ENCODE measurements at regions not wholly inside any gene's neighbourhood (a gene's known extent, or its start where the extent isn't known, plus 50 kb on each side); places are given as distances from the start of the nearest gene placed in this dataset.
"Not testable (repeated sequence)": the region's sequence is repeated elsewhere in the genome, so short reads cannot be mapped to it uniquely, and the experiment has no call there.

DNA sequence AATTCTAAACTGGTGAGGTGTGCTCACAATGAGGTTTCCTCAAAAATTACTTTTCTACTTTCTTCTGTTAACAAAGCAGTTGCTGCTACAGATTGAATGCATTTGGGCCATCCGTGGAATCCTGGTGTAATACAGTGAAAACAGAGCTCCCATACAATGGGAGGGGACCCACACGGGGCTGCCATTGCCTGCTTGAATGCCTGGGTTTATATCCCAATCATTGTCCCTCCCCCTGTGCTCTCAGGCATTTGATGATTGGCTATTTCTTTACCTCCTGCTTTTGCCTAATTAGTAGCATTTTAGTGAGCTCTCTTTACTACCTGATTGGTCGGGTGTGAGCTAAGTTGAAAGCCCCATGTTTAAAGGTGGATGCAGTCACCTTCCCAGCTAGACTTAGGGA is 52.9 kb upstream of the CSF1 start:
- H3K4me3 Mint-ChIP-seq: not testable (repeated sequence)
- H3K27me3 Mint-ChIP-seq: peaks cover 24% of the 10 kb centered on the region

DNA sequence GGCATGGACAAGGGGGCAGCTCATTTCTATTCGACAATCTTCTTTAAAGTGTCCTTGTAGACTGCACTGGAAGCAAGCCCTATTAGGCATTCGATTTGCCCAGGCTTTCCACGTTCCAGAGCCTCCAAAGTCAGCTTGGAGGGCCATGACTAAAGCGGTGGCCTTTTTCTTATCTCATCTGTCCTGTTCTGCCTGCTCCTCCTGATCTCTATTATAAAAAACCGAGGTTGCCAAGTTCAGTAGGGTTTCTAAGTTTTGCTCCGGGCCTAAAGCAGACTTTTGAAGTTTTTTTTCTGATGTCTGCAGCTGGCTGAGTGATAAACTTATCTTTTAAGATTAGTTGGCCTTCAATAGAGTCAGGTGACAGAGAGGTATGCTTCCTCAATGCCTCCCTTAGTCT is 54.7 kb upstream of the CSF1 start:
- H3K27ac Mint-ChIP-seq; intact Hi-C loops (cut with micrococcal nuclease): not testable (repeated sequence)

More for the DNA sequence above, 52.9 kb upstream of the CSF1 start:
- H3K9me3 Mint-ChIP-seq; H3K27ac Mint-ChIP-seq; H3K4me1 Mint-ChIP-seq (ENCODE audit: low read depth); intact Hi-C loops (cut with micrococcal nuclease); H3K36me3 Mint-ChIP-seq (ENCODE audit: low read depth): not testable (repeated sequence)

DNA sequence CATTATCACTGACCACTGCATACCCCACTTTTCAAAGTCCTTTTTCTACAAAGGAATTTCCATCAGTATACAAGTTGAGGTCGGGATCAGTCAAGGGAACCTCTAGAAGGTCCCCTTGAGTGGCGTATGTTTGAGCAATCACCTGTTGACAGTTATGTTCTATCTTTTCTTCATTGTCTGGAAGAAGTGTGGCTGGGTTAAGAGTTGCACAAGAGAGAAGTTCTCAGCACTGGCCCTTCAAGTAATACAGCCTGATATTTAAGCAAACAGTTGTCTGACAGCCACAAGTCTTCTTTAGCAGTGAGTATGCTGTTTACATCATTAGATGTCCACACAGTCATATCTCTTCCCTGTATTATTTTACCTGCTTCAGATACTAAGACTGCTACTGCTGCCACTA is 56.7 kb upstream of the CSF1 start:
- H3K27ac Mint-ChIP-seq; H3K9me3 Mint-ChIP-seq; H3K36me3 Mint-ChIP-seq (ENCODE audit: low read depth); H3K4me1 Mint-ChIP-seq (ENCODE audit: low read depth); intact Hi-C loops (cut with micrococcal nuclease); H3K4me3 Mint-ChIP-seq: not testable (repeated sequence)
- peaks cover 15% of the 10 kb centered on the region for H3K27me3 Mint-ChIP-seq

More for the DNA sequence above, 54.7 kb upstream of the CSF1 start:
- H3K4me1 Mint-ChIP-seq (ENCODE audit: low read depth); H3K36me3 Mint-ChIP-seq (ENCODE audit: low read depth); H3K9me3 Mint-ChIP-seq; H3K4me3 Mint-ChIP-seq: not testable (repeated sequence)
- peaks cover 28% of the 10 kb centered on the region for H3K27me3 Mint-ChIP-seq

DNA sequence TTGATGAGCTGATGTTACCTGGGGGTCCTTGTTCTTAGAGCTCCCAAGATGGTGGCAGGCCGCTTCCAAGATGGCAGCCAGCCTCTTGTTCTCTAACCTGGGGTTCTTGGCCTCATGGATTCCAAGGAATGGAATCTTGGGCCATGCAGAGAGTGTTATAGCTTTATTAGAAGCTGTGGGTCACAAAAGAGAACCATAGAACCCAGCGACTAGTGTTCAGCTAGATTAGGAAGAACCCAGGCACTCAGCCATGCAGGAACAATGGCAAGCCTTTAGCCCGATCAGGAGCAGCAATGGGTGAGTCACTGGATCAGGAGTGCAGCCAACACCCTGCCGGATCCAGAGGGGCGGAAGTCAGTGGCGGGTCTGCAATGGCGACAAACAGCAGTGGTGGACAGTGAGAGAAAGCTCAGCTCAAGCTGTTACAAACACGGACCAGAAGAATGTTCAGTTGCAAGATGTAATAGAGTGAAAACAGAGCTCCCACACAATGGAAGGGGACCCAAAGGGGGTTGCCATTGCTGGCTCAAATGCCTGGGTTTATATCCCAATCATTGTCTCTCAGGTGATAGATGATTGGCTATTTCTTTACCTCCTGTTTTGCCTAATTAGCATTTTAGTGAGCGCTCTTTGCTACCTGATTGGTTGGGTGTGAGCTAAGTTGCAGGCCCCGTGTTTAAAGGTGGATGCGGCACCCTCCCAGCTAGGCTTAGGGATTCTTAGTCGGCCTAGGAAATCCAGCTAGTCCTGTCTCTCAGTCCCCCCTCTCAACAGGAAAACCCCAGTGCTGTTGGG is 58.2 kb upstream of the CSF1 start:
- H3K4me1 Mint-ChIP-seq (ENCODE audit: low read depth); H3K9me3 Mint-ChIP-seq; H3K27ac Mint-ChIP-seq; H3K27me3 Mint-ChIP-seq; H3K4me3 Mint-ChIP-seq; intact Hi-C loops (cut with micrococcal nuclease); H3K36me3 Mint-ChIP-seq (ENCODE audit: low read depth): not testable (repeated sequence)

DNA sequence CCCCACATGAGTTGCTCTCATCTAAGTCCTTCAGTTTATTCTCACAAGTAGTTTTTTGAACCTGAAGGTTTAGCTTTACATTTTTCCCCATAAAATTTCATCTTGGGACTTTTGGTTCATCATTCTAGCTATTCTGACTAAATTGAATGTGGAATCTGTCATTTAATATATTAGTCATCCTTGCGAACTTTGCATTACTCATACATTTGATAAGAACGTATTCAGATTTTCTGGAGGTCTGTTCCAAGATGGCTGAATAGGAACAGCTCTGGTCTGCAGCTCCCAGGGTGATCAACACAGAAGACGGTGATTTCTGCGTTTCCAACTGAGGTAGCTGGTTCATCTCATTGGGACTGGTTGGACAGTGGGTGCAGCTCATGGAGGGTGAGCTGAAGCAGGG is 59.8 kb upstream of the CSF1 start:
- intact Hi-C loops (cut with micrococcal nuclease): no loop called here
- Mint-ChIP-seq H3K4me3 (no peak overlapping the region), H3K9me3 (no peaks in the 10 kb centered on the region), H3K27me3 (peaks cover 12% of the 10 kb centered on the region), H3K4me1 (ENCODE audit: low read depth) (peaks cover 9% of the 10 kb centered on the region), H3K27ac (no peak overlapping the region), H3K36me3 (ENCODE audit: low read depth) (no peaks in the 10 kb centered on the region)

DNA sequence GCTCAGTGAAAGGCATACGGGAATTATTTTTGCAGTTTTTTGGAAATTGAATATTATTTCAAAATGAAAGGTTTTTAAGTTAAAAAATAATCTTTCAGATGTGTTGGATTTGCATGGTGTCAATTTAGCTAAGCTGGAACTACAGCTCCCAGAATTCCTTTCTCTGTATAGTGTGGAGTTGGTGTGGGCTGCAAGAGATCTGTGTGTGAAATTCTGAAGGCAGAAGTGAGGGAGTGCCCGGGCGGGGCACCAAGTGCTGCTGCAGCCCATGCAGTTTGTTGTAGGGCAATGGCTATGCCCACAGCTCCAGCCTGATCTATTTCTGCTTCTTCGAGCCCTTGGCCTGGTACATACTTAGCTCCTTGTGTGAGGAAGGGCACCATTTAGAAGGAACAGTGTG is 60.5 kb upstream of the CSF1 start:
- H3K27ac Mint-ChIP-seq: no peak overlapping the region
- intact Hi-C loops (cut with micrococcal nuclease): no loop called here

DNA sequence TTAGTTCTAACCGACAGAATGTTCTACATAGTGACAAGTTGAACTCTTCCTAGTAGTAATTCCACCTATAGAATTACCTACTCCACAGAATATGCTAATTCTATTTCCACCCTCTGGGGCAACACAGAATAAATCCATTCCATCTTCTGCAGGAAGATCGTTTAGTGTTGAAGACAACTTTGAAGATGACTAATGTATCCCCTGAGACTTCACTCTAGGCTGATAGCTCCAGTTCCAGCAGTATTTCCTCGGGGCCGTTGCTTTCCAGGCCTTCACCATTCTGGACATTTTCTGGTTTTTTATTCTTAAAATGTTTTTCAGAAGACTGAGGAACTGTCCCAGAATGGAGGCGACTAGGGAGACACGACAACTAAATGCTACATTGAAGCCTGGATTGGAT is 61.0 kb upstream of the CSF1 start:
- Mint-ChIP-seq H3K36me3 (ENCODE audit: low read depth) (no peaks in the 10 kb centered on the region), H3K27me3 (peaks cover 14% of the 10 kb centered on the region), H3K9me3 (no peaks in the 10 kb centered on the region), H3K4me3 (no peak overlapping the region), H3K27ac (no peak overlapping the region), H3K4me1 (ENCODE audit: low read depth) (peaks cover 9% of the 10 kb centered on the region)
- intact Hi-C loops (cut with micrococcal nuclease): no loop called here

More for the DNA sequence above, 60.5 kb upstream of the CSF1 start:
- Mint-ChIP-seq H3K9me3 (no peaks in the 10 kb centered on the region), H3K36me3 (ENCODE audit: low read depth) (no peaks in the 10 kb centered on the region), H3K27me3 (peaks cover 13% of the 10 kb centered on the region), H3K4me3 (no peak overlapping the region), H3K4me1 (ENCODE audit: low read depth) (peaks cover 9% of the 10 kb centered on the region)

DNA sequence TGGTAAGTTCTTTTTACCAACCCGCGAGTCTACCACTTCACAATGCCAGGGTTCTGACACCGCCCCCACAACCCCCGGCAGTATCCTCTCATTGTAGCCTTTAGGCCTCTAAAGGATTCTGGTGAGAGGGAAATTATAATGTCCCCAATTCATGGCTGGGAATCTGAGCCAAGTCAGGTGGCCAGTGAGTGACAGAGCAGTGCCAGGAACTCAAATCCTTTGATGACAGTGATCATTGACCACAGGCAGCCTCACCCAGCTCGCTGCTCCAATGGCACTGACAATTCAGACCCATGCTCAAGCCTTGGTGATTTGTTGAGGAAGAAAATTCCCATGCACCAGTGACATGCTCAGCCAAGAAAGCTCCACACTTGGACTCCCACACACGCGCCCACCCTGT is 63.4 kb upstream of the CSF1 start:
- H3K27ac Mint-ChIP-seq: no peak overlapping the region
- no peaks in the 10 kb centered on the region for H3K36me3 Mint-ChIP-seq (ENCODE audit: low read depth)
- peaks cover 9% of the 10 kb centered on the region for H3K4me1 Mint-ChIP-seq (ENCODE audit: low read depth)
- H3K27me3 Mint-ChIP-seq: peaks cover 18% of the 10 kb centered on the region
- intact Hi-C loops (cut with micrococcal nuclease): no loop called here
- H3K4me3 Mint-ChIP-seq: no peak overlapping the region
- H3K9me3 Mint-ChIP-seq: no peaks in the 10 kb centered on the region

DNA sequence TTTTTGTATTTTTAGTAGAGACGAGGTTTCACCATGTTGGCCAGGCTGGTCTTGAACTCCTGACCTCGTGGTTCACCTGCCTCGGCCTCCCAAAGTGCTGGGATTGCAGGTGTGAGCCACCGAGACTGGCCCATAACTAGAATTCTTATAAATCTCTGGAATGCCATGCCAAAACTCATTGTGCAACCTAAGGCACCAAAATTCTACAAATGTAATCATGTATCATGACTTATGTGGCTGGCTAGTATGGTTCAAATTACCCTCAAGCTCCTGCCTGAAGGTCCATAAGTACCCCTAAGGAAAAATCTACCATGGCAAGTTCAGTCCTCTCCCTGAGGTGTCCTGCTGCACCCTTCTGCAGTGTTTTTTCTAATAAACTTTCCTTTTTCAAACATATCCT is 63.8 kb upstream of the CSF1 start:
- Mint-ChIP-seq H3K4me1 (ENCODE audit: low read depth) (peaks cover 9% of the 10 kb centered on the region), H3K27me3 (peaks cover 17% of the 10 kb centered on the region), H3K4me3 (no peak overlapping the region), H3K36me3 (ENCODE audit: low read depth) (no peaks in the 10 kb centered on the region), H3K9me3 (no peaks in the 10 kb centered on the region), H3K27ac (no peak overlapping the region)
- intact Hi-C loops (cut with micrococcal nuclease): no loop called here

DNA sequence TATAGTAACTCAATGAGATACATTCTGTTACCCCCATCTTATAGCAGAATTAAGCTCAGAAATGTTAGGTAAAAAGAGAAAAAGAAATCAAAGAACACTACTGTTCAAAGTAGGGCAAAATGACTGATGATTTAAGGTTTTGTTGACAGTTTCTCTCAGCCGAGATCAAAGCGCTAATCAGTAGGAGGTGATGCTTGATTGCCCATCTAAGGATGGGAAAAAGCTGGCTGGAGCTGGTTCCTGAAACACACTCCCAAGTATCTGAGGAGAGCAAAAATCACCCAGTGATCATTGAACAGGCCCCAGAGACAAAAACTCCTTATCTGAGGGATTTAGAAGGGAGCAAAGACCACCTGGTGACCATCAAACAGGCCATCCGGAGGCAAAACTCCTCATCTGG is 64.5 kb upstream of the CSF1 start:
- no peaks in the 10 kb centered on the region for H3K36me3 Mint-ChIP-seq (ENCODE audit: low read depth)
- H3K9me3 Mint-ChIP-seq: no peaks in the 10 kb centered on the region
- intact Hi-C loops (cut with micrococcal nuclease): no loop called here
- no peak overlapping the region for H3K4me3 Mint-ChIP-seq
- peaks cover 9% of the 10 kb centered on the region for H3K4me1 Mint-ChIP-seq (ENCODE audit: low read depth)
- no peak overlapping the region for H3K27ac Mint-ChIP-seq
- peaks cover 14% of the 10 kb centered on the region for H3K27me3 Mint-ChIP-seq

DNA sequence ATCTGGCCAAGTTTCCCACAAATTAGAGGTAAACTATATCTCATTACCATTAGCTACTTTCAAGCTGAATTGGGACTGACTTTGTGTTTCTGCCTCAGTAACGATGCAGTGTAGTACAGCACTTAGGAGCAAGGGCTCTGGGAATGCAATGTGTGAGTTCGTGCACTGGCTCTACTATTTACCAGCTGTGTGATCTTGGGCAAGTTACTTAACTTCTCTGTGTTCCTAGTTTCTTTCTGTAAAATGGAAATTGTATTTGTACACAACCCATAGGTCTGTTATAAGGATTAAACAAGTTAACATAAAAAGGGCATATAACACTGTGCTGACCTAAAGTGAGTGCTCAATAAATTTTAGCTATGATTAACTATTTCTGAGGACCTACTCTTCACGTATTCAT is 65.0 kb upstream of the CSF1 start:
- Mint-ChIP-seq H3K36me3 (ENCODE audit: low read depth) (no peaks in the 10 kb centered on the region), H3K4me1 (ENCODE audit: low read depth) (peaks cover 6% of the 10 kb centered on the region), H3K27me3 (peaks cover 14% of the 10 kb centered on the region), H3K9me3 (no peaks in the 10 kb centered on the region), H3K27ac (no peak overlapping the region), H3K4me3 (no peak overlapping the region)
- intact Hi-C loops (cut with micrococcal nuclease): no loop called here

DNA sequence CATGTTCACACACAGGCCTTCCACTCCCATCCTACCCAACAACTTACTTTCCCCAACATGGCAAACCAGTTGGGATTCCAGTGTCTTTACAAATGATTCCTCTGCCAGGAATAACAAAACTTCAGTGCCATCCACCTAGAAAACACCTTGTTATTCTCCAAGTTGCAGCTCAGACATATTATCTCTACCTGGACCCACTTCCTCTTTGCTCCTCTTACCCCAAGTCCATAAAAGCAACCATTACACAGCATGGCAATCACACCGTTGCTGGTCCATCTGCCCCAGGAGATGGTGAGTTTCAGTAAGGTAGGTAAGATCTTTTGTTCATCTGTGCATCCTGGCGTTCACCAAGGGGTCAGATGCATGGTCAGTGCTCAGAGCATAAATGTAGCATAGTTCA is 66.0 kb upstream of the CSF1 start:
- no peaks in the 10 kb centered on the region for H3K36me3 Mint-ChIP-seq (ENCODE audit: low read depth)
- H3K27ac Mint-ChIP-seq: no peak overlapping the region
- no peak overlapping the region for H3K4me3 Mint-ChIP-seq
- intact Hi-C loops (cut with micrococcal nuclease): no loop called here
- no peaks in the 10 kb centered on the region for H3K9me3 Mint-ChIP-seq
- peaks cover 14% of the 10 kb centered on the region for H3K27me3 Mint-ChIP-seq
- H3K4me1 Mint-ChIP-seq (ENCODE audit: low read depth): no peaks in the 10 kb centered on the region

DNA sequence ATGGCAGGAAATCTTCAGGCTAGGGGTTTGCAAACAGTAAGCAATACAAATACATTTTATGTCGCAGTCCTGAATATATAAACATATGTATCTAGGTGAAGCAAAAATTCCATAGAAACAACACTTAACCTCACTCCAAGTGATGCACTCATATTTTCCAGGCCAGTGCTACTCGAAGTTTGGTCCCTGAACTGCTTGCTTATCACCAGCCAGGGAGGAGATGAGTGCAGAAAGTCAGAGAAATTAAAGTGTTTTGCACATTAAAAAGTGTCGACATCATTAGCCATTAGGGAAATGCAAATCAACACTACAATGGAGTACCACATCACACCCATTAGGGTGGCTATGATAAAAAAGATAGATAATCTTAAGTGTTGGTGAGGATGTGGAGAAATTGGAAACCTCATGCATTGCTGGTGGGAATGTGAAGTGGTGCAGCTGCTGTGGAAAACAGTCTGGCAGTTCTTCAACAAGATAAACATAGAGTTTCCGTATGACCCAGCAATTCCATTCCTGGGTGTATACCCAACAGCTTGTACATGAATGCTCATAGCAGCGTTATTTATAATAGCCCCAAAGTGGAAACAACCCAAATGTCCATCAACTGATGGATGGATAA is 70.5 kb upstream of the CSF1 start:
- Mint-ChIP-seq H3K36me3 (ENCODE audit: low read depth) (no peaks in the 10 kb centered on the region), H3K27ac (no peak overlapping the region), H3K27me3 (peaks cover 11% of the 10 kb centered on the region), H3K4me1 (ENCODE audit: low read depth) (no peaks in the 10 kb centered on the region), H3K9me3 (no peaks in the 10 kb centered on the region), H3K4me3 (no peak overlapping the region)
- intact Hi-C loops (cut with micrococcal nuclease): no loop called here

DNA sequence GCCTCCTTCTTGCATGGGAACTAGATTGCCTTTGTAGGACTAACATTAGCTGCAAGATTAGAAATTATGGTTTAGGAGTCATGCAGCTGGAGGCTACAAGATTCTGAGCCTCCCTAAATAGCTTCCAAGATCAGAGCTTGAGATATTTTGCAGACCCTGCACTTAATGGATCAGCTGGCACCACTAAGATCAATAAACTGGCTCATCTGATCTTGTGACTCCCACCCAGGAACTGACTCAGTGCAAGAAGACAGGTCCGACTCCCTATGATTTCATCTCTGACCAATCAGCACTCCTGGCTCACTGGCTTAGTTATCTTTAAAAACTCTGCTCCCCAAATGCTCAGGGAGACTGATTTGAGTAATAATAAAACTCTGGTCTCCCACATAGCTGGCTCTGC is 71.4 kb upstream of the CSF1 start:
- H3K27ac Mint-ChIP-seq; H3K36me3 Mint-ChIP-seq (ENCODE audit: low read depth); intact Hi-C loops (cut with micrococcal nuclease); H3K9me3 Mint-ChIP-seq; H3K27me3 Mint-ChIP-seq; H3K4me3 Mint-ChIP-seq; H3K4me1 Mint-ChIP-seq (ENCODE audit: low read depth): not testable (repeated sequence)

DNA sequence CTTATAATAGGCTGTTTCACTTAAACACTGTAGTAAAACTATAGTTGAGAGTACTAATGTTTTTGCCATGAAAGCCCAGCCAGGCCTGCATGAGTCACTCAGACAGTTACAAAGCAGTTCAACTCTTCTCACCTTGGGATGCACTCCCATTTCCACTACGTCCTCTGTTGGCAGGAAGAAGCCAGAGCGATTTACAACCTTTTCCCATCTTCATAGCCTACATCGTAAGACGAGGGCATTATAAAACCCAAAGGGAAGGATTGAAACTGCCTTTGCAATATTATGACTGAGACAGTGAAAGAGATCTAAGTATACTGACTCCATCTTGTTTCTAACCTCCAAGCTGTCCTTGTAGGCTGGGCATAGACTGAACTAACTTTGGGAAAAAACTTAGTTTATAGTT is 71.8 kb upstream of the CSF1 start:
- Mint-ChIP-seq H3K9me3 (no peaks in the 10 kb centered on the region), H3K36me3 (ENCODE audit: low read depth) (no peaks in the 10 kb centered on the region), H3K4me1 (ENCODE audit: low read depth) (no peaks in the 10 kb centered on the region), H3K27ac (no peak overlapping the region), H3K27me3 (peaks cover 9% of the 10 kb centered on the region), H3K4me3 (no peak overlapping the region)
- intact Hi-C loops (cut with micrococcal nuclease): no loop called here
